HG03139 (cell line): ENCODE measurements at regions not wholly inside any gene's neighbourhood (a gene's known extent, or its start where the extent isn't known, plus 50 kb on each side); places are given as distances from the start of the nearest gene placed in this dataset.

Source experiments
- ATAC-seq: cut with Tn5 transposase; IDR thresholded peaks from one replicate; pipeline ENCODE4 v1.9.1; 2021; ENCODE audit not compliant: unreplicated experiment

DNA sequence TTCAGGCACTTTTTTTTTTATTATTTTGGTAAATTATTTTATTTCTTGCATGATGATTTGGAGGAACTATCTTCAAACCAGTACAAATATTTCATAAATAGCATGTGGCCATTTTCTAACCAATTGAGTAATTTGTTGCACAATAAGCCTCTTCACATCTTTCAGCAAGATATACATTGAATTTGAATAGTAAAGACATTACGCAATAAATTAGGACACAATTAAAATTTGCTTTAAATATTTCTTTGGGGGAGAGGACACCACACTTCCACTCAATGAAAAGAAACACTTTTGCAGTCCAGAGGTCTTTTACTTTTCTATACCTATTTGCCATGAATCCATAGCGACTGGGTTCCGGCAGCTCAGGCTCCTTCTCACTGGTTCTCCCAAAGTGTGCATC lies 762.6 kb upstream of the GOLIM4 start:
- no peak for ATAC-seq

DNA sequence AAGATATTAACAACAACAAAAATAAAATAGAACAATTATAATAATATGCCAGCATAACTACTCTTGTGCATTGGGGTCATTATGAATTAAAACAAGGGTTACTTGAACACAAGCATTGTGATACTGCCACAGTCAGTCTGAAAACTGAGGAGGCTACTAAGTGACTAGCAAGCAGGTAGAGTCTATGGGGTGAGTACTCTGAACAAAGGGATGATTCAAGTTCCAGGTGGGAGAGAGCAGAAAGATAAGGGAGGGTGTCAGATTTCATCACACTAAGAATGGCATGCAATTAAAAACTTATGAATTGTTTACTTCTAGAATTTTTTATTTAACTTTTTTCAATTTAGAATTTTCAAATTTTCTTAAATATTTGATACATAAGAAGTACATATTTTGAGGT lies 754.4 kb upstream of the GOLIM4 start:
- no peak for ATAC-seq

- ATAC-seq, result peak; percentile 63
Observed at GRCh38 chr3:168847291-168847883, 751.7 kb upstream of the GOLIM4 start.

DNA sequence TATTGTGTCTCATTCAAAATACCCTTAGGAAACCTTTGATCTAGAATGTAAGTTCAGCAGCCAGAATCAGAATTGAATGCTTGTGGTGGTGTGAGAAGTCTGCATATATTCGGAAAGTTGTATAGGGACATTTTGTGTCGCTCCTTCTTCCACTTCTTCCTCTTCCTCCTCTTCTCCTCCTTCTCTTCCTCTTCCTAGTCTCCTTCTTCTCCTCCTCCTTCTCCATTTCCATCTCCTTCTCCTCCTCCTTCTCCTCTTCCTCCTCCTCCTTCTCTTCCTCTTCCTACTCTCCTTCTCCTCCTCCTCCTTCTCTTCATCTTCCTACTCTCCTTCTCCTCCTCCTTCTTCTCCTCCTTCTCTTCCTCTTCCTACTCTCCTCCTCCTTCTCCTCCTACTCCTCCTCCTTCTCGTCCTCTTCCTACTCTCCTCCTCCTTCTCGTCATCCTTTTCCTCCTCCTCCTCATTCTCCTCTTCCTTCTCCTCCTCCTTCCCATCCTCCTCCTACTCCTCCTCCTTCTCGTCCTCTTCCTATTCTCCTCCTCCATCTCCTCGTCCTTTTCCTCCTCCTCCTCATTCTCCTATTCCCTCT lies 749.3 kb upstream of the GOLIM4 start:
- ATAC-seq, result no peak

DNA sequence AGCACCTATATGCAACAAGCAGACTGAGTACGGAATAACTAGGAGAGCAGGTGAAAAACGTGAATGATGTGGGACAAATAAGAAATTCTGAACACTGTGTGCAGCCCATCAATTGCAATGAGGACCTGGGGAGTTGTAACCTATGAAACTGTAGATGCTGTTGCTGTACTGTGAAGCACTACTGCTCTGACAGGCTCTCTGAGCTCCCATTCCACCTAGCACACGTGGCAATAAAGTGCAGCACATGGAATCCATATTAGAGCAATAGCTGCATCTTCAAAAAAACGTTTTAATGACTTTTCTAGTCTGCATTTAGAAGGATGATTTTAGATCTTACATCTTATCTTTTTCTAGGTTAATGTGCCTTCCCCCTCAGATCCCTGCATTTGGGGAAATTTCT lies 748.7 kb upstream of the GOLIM4 start:
- ATAC-seq, result no peak

GRCh38 chr3:168843481-168843880 lies 747.8 kb upstream of the GOLIM4 start:
- ATAC-seq, result no peak

GRCh38 chr3:168839653-168840052 lies 743.9 kb upstream of the GOLIM4 start:
- ATAC-seq, result no peak

GRCh38 chr3:168834558-168834957 lies 738.8 kb upstream of the GOLIM4 start:
- ATAC-seq, result no peak

DNA sequence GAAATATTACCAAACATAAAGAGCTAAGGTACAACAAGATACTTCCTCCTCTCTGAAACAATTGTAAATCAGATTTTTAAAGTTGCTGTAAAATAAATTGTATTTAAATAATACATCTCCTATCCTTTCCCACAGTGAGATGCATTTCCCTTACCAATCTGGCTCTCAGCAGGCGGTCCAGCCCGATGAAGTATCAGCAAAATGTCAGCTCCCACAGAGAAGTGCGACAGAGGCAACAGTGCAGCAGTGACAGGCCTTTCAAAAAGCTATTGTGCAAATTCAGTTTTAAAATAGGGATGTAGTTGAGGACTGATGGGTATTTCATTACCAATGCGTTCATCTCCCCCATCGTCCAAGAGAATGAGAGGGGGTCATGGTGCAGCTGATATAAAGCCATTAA lies 733.2 kb upstream of the GOLIM4 start:
- ATAC-seq, result no peak

DNA sequence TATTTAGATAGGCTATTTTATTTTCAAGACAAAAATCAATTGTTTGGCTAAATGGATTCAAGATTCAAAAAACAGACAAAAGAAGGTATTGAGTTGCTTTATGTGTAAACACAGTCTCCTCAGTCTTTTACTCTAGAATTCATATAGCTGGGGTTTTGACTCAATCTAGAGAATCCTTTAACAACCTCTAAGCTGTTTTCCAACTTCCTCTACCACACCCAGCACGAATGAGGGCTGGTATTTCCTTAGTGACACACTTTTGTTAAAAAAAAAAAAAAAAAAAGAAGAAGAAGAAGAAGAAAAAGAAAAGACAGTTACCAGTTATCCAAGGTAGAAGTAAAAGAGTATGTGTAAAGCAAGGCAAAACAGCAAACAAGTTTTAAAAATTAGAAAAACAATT lies 732.8 kb upstream of the GOLIM4 start:
- no peak for ATAC-seq

GRCh38 chr3:168828014-168828413 lies 732.3 kb upstream of the GOLIM4 start:
- no peak for ATAC-seq

DNA sequence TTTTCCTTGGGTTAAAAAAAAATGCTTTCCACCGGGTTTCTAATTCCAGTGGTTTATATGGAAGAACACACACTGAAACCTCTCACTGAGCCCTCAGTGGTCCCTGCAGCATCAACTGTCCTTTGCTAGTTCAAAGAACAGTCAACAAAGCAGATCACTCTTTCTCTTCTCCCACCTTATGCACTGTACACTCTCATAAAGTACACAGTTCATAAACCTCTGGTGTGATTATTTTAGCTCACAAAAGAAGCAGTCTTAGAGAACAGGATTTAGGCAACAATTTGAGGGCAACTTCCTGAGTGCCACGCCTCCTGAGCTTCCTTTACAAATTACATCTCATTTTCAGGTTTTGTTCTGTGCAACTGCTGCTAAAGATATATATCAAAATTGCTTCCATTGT lies 728.4 kb upstream of the GOLIM4 start:
- no peak for ATAC-seq

DNA sequence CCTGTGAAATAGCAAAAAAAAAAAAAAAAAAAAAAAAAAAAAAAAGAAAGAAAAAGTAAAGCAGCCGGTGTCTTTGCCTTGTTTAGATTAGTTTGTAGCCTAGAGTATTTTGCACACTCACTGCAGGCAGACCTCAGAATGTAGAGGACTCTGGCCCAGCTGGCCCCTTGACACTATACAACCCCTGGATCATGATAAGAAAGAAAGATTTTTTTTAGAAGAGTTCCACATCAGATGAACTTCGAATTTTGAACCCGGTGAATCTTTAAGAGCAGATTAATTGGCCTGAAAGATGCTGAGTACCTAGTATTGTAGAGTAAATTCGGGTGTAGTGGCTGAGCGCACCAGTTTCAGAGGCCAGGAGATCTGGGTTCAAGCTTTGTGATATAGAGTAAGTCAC lies 727.7 kb upstream of the GOLIM4 start:
- no peak for ATAC-seq

GRCh38 chr3:168820810-168821415 lies 725.2 kb upstream of the GOLIM4 start:
- no peak for ATAC-seq

GRCh38 chr3:168817177-168817576 lies 721.5 kb upstream of the GOLIM4 start:
- ATAC-seq, result no peak

- ATAC-seq, result no peak
Observed at GRCh38 chr3:168815946-168816345, 720.2 kb upstream of the GOLIM4 start.

- no peak for ATAC-seq
Observed at GRCh38 chr3:168813225-168813802, 717.6 kb upstream of the GOLIM4 start.

DNA sequence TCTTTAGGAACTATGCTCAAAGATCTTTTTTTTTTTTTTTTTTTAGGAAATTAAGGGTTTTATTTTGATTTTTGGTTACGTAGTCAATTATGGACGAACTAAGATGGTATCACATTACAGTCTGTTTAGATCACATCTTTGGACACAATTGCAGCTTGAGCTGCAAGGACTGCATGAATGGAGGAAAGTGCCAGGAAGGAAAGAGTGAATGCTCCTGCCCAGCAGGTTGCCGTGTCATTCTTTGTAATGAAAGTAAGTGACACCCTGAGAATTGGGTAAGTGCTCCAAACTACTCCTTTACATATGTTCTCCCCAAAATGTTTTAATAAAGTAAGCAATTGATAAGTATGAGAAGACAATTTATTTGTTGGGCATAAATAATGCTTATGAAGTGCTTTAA lies 716.5 kb upstream of the GOLIM4 start:
- ATAC-seq, result no peak

DNA sequence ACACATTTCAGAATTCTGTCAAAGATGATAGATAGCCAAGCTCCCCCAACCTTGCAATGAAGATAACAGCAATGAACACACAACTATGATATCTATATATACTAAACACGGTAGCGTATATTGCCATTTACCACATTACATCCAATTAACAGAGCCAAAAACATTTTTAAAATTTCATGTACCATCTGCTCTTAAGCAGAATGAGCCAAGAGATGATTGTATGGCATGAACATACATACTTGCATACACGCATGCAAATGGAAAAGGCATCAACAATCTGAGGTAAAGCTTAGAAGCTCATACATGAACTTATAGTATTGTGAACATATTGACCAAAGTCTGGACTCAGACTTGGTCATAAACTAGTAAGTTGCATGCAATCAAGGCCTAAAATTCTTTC lies 712.9 kb upstream of the GOLIM4 start:
- no peak for ATAC-seq

GRCh38 chr3:168807448-168807847 lies 711.7 kb upstream of the GOLIM4 start:
- no peak for ATAC-seq

- ATAC-seq, result no peak
Observed at GRCh38 chr3:168806871-168807270, 711.1 kb upstream of the GOLIM4 start.

DNA sequence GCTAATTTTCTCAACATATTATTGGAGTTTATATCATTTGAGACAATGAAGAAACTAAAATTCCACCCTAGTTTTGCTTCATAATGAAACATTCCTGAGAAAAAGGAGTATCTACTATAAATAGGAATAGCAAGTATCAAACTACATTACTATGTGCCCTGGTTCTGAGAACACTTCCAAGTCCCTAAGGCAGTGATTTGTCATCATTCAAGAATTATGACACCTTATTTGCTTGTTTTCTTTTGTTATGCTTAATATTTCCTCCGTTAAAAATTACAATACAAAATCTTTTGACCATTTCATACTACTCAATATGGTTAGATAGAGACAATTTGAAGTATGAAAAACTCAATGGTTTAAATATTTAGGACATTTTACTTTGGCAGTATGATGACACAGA lies 707.8 kb upstream of the GOLIM4 start:
- ATAC-seq, result no peak

DNA sequence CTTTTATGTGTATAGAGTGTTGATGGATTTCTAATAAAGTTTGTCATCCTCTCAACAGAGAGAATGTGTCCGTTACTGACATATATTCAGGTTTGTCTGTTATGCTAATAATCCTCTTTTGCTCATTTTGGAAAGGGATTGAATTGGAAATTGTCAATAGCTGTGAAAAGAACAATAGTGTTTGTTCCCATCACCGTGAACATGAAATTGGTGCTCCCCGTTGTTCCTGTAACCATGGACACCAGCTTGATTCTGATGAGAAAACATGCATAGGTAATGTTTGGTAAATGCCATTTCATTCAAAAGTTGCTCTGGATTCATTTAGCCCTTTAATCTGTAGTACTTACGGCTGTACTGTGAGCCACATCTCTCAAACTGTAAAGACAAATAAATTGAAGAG lies 707.0 kb upstream of the GOLIM4 start:
- ATAC-seq, result no peak
